IMR-90 (cell line): ENCODE measurements at regions not wholly inside any gene's neighbourhood (a gene's known extent, or its start where the extent isn't known, plus 50 kb on each side); places are given as distances from the start of the nearest gene placed in this dataset.

Source experiments
- TF ChIP-seq, protein P1 (sequence below): fragments of 150-350 bp; IDR thresholded peaks from 2 replicates; pipeline ENCODE4 v1.6.1; 2016; ENCODE audit warnings: low read depth, mild to moderate bottlenecking, low read length, moderate library complexity, borderline replicate concordance

DNA sequence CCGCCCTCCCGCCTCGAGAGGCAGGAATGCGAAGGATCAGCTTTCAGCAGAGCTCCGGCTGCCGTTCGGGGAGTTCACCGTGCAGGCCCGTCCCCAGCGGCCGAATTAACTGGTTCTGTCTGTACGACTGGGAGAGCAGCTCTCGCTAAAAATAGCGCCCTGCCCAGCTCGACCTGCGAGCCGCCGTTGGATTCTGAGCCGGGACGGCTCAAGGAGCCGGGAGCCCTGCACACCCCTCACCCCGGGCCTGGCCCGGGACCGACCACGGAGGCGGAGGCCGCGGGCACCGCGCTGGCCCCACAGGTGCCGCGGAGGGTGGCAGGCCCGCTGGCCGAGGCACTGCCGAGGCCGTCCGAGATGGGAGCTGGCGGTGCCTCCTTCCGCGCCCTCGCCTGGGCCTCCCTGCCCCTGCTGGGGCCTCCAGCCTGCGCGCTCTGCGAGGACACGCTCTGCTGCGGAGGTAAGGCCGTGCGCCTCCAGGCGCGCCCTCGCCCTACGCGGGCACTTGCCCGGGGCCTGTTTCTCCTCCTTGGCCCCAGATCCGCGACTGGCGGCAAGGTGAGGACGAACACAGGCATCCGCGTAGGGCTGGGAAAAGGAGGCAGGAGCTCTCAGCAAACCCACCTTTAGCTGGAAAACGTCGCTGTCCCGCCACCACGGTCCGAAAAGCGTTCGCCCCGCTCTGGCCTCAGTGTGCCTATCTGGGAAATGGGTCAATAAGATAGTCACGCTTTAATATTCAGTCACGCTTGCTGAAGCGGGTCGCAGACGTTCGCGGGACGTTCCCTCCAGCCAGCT, 53.1 kb upstream of the DAB2IP start (continued):
- TF ChIP-seq, protein P1, sequence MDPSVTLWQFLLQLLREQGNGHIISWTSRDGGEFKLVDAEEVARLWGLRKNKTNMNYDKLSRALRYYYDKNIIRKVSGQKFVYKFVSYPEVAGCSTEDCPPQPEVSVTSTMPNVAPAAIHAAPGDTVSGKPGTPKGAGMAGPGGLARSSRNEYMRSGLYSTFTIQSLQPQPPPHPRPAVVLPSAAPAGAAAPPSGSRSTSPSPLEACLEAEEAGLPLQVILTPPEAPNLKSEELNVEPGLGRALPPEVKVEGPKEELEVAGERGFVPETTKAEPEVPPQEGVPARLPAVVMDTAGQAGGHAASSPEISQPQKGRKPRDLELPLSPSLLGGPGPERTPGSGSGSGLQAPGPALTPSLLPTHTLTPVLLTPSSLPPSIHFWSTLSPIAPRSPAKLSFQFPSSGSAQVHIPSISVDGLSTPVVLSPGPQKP, result no peak
